ENCODE measurements at regions not wholly inside any gene's neighbourhood (a gene's known extent, or its start where the extent isn't known, plus 50 kb on each side); places are given as distances from the start of the nearest gene placed in this dataset.

- Mint-ChIP-seq H3K27me3 (no peaks in the 10 kb centered on the region), H3K4me3 (peak overlapping the region; percentile 79), H3K36me3 (ENCODE audit: low read depth) (no peaks in the 10 kb centered on the region), H3K9me3 (no peaks in the 10 kb centered on the region), H3K27ac (peak overlapping the region; percentile 86), H3K4me1 (peaks cover 7% of the 10 kb centered on the region)
- ATAC-seq (replicated peaks) = peak; percentile 72
Measured at GRCh38 chr6:168884050-168884645, 369.5 kb downstream of the THBS2 start.

DNA sequence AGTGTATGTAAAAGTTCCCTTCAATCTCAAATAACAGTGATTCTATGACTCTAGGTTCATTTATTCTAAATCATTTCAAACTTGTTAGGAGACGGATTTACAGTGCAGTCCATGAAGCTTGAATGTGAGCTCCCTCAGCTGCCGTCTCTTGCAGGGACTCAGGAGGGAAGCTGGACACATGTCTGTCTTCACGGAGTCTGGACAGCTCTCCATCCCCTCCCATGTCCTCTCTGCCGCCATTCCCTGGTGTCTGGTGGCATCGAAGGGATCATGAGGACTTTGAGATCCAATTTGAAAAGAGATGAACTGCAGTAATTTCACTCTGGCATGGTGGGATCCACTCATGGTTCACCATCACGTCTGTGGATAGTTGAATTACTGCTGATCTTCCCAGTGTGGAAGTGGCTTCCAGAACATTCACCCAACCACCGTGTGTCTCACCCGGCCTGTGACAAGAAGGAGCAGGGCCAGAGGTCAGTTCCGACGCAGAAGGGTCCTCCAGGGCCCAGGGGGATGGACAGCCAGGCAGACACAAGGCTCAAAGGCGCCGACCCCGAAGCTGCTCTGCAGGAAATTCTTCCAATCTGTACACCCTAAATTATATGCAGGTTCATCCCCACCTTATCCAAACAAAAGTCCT is 370.1 kb downstream of the THBS2 start:
- no peak for ATAC-seq (replicated peaks)
- H3K4me1 Mint-ChIP-seq = peaks cover 7% of the 10 kb centered on the region
- H3K27me3 Mint-ChIP-seq = no peaks in the 10 kb centered on the region
- H3K27ac Mint-ChIP-seq = peak overlapping the region; percentile 86
- peak overlapping the region; percentile 79 for H3K4me3 Mint-ChIP-seq
- no peaks in the 10 kb centered on the region for H3K36me3 Mint-ChIP-seq (ENCODE audit: low read depth)
- H3K9me3 Mint-ChIP-seq = no peaks in the 10 kb centered on the region

- Mint-ChIP-seq H3K27me3 (peaks cover 3% of the 10 kb centered on the region), H3K36me3 (ENCODE audit: low read depth) (no peaks in the 10 kb centered on the region), H3K9me3 (no peaks in the 10 kb centered on the region), H3K4me1 (peaks cover 7% of the 10 kb centered on the region), H3K4me3 (no peak overlapping the region), H3K27ac (no peak overlapping the region)
- no peak for ATAC-seq (replicated peaks)
Measured at GRCh38 chr6:168880271-168880670, 373.4 kb downstream of the THBS2 start.

- no peak for ATAC-seq (replicated peaks)
- H3K4me3 Mint-ChIP-seq = no peak overlapping the region
- peaks cover 11% of the 10 kb centered on the region for H3K27me3 Mint-ChIP-seq
- no peaks in the 10 kb centered on the region for H3K9me3 Mint-ChIP-seq
- H3K4me1 Mint-ChIP-seq = no peaks in the 10 kb centered on the region
- H3K27ac Mint-ChIP-seq = no peak overlapping the region
- no peaks in the 10 kb centered on the region for H3K36me3 Mint-ChIP-seq (ENCODE audit: low read depth)
Measured at GRCh38 chr6:168877821-168878282, 375.8 kb downstream of the THBS2 start.

- H3K9me3 Mint-ChIP-seq = no peaks in the 10 kb centered on the region
- no peaks in the 10 kb centered on the region for H3K36me3 Mint-ChIP-seq (ENCODE audit: low read depth)
- H3K27me3 Mint-ChIP-seq = peaks cover 14% of the 10 kb centered on the region
- H3K4me3 Mint-ChIP-seq = no peak overlapping the region
- no peak overlapping the region for H3K27ac Mint-ChIP-seq
- H3K4me1 Mint-ChIP-seq = no peaks in the 10 kb centered on the region
- no peak for ATAC-seq (replicated peaks)
Measured at GRCh38 chr6:168876956-168877355, 376.7 kb downstream of the THBS2 start.

DNA sequence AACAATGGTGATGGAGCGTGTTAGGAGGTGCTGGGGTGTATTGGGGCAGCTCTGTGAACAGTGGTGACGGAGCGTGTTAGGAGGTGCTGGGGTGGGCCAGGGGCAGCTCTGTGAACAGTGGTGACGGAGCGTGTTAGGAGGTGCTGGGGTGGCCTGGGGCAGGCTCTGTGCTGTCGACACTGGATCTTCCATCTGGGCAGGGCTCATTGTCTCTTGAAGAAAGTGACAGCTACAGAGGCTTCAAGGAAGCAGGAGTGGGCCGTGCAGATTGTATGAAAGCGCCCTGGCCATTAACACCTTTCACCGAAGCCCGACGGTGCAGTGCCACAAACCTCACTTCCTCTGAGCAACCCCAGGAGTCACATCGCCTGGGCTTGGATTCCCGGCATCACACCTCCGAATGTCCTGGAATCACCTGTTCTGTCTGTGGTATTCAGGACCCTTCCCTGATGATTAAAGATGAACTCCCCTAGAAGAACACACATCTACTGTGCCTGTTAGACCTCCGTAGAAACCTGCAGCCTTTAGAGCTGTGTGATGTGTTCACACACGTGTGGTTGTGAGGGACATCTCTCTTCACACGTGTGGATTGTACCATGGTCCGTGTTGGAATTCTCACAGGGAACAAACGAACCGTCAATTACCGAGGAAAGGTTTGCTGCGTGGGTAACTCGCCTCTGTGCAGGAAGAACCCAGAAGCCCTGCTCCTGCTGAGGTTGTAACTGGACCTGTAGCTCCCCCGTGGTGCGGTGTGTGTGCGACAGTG is 377.7 kb downstream of the THBS2 start:
- ATAC-seq (replicated peaks) = no peak
- Mint-ChIP-seq H3K4me3 (no peak overlapping the region), H3K9me3 (no peaks in the 10 kb centered on the region), H3K4me1 (no peaks in the 10 kb centered on the region), H3K27ac (no peak overlapping the region), H3K27me3 (peaks cover 18% of the 10 kb centered on the region), H3K36me3 (ENCODE audit: low read depth) (no peaks in the 10 kb centered on the region)

DNA sequence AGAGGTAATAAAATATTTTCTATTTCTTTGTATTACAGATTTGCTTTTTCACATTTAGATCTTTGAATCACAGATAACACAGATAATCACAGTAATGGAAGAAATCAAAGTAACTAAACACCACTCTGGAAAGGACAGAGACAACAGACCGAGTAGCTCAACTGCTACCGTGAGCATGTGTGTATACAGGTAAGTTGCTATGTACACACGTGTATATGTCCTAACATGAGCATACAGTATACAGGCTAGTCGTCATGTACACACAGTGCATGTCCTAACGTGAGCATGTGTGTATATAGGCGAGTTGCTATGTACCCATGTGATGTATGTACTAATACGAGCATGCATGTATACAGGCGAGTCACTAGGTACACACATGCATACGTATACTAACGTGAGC is 379.0 kb downstream of the THBS2 start:
- H3K4me3 Mint-ChIP-seq = no peak overlapping the region
- H3K27ac Mint-ChIP-seq = no peak overlapping the region
- H3K9me3 Mint-ChIP-seq = no peaks in the 10 kb centered on the region
- H3K36me3 Mint-ChIP-seq (ENCODE audit: low read depth) = no peaks in the 10 kb centered on the region
- no peak for ATAC-seq (replicated peaks)
- H3K27me3 Mint-ChIP-seq = peaks cover 18% of the 10 kb centered on the region
- no peaks in the 10 kb centered on the region for H3K4me1 Mint-ChIP-seq

DNA sequence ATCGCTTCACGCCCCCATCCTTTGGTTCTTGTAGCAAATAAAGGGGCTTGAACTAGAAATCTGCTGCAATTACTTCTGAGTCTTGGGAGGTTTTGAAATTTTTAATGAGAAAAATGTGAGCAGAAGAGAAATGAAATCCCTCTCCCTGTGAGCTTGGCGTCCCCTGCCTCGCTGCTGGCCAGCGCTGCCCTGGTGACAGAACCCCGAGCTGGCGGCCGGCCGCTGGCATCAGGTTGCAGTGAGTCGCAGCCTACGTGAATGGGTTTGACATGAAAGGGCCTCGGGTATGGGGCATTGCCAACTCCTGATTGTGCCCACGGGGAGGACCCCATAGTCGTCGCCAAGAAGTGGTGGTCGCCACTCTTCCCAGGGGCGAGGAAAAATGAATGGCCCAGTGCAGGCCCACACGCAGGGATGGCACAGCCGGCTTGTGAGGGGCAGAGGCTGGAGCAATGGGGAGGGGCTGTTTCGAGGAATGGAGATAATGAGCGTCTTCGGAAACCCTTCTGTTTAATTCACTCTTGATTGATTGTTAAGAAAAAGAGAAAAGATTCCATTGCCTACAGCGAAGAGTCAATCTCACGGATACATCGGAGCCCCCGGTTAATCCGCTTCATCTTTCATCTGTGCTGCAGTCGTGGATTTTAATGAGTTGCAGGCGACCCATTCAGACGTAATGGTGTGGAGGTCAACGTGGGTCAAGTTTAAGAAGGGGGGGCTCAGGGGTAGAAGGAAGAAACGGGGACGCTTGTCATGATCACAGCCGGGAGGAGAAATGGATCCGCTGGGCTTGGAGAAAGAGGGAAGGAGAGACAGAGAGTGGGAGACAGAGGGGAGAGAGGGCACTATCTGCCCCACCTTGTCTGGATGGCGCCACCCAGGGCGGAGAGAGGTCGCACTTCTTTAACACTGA is 380.1 kb downstream of the THBS2 start:
- H3K27me3 Mint-ChIP-seq = peaks cover 18% of the 10 kb centered on the region
- no peaks in the 10 kb centered on the region for H3K36me3 Mint-ChIP-seq (ENCODE audit: low read depth)
- H3K4me3 Mint-ChIP-seq = no peak overlapping the region
- no peaks in the 10 kb centered on the region for H3K9me3 Mint-ChIP-seq
- no peak for ATAC-seq (replicated peaks)
- H3K27ac Mint-ChIP-seq = no peak overlapping the region
- no peaks in the 10 kb centered on the region for H3K4me1 Mint-ChIP-seq

DNA sequence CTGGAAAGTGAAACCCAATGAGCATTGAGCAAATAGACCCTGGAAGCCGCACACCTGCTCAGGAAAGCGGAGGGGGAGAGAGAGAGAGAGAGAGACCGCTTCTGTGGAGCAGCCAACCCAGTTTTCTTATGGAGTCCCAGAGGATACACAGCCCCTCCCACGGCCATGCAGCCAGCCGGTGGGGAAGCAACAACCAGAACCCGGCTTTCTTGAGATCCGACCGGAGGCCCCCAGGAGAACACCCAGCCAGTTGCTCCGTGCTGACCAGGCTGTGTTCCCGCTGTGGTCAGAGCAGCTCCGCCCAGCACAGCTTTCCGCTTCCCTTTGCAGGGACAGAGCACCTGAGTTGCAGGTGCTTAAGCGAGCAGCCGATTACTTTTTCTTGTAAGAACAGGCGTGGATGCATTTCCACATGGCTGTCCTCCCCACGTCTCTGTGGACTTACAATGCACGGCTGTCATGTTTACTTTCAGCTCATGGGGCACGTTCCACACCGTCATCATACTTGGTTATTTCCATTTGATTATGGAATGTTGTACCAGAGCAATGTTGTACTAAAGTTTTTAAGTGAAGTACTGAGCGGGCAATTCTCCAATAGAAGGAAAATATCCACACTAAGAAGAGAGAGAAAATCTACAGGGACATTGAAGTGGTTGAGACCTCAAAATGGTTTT is 381.9 kb downstream of the THBS2 start:
- Mint-ChIP-seq H3K4me1 (no peaks in the 10 kb centered on the region), H3K36me3 (ENCODE audit: low read depth) (no peaks in the 10 kb centered on the region), H3K4me3 (no peak overlapping the region), H3K27me3 (peaks cover 18% of the 10 kb centered on the region), H3K9me3 (no peaks in the 10 kb centered on the region), H3K27ac (no peak overlapping the region)
- no peak for ATAC-seq (replicated peaks)

DNA sequence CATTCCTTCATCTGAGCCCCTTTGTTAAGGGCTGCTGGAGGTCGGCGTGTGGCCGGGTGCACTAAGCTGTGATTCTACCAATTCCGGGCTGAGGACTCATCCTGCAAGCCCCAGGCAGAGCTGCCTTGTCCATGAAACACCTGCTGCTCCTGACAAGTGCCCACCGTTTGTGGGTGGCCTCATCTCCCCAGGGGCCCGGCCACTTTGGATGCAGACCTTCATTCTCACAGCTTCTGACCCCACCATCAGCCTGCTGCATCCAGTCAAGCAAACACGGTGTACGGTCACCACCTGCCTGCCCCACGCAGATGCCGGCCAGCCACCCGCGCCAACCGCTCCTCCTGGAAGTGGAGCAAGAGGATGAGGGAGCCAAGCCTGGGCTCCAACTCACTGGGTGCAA is 382.7 kb downstream of the THBS2 start:
- ATAC-seq (replicated peaks) = no peak
- Mint-ChIP-seq H3K9me3 (no peaks in the 10 kb centered on the region), H3K4me3 (no peak overlapping the region), H3K27ac (no peak overlapping the region), H3K27me3 (peaks cover 18% of the 10 kb centered on the region), H3K4me1 (no peaks in the 10 kb centered on the region), H3K36me3 (ENCODE audit: low read depth) (no peaks in the 10 kb centered on the region)

DNA sequence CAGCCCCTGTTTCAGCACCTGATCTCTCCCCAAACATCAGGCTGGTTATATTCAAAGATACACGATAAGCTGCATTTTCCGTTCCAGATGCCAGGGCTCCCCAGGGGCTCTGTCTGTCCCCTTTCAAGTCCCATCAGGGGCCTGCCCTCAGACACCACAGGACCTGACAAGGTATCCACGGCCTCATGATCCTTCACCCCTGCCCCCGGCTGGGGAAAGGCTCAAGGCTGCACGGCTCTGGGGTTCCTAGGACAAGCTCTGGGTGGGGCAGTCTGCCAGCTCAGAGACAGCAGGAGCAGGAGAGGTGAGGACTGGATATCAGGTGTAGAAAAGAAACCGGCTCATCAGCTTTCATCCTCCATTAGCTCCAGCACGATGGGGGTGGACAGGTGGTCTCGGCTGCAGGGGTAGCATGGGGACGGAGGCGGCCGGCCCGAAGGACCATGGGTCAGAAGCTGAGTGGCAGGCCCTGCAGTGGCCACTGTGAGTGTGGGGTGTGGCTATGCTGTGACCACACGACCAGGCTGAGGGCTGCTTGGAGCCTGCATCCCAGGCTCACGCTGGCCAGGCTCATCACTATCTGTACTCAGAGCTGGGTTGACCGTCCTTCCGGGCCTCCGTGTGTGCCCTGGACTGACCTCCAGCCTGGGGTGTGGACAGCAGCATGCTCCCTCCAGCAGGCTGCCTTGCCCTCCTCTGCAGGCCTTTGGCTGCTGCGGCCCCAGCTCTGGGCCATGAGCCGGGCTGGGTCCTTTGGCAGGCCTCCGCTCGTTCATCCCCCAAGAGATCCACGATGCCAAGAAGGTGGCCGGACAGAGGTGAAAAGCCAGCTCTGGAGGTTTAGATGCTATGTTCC is 386.2 kb downstream of the THBS2 start:
- Mint-ChIP-seq H3K4me3 (no peak overlapping the region), H3K4me1 (no peaks in the 10 kb centered on the region), H3K9me3 (no peaks in the 10 kb centered on the region), H3K27me3 (peaks cover 7% of the 10 kb centered on the region), H3K27ac (no peak overlapping the region), H3K36me3 (ENCODE audit: low read depth) (no peaks in the 10 kb centered on the region)
- no peak for ATAC-seq (replicated peaks)

DNA sequence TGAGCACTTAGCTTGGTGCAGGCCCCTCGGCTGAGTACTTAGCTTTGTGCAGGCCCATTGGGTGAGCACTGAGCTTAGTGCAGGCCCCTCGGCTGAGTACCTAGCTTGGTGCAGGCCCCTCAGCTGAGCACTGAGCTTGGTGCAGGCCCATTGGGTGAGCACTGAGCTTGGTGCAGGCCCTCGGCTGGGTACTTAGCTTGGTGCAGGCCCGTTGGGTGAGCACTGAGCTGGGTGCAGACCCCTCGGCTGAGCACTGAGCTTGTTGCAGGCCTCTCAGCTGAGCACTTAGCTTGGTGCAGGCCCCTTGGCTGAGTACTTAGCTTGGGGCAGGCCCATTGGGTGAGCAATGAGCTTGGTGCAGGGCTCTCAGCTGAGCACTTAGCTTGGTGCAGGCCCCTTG is 387.1 kb downstream of the THBS2 start:
- Mint-ChIP-seq H3K9me3 (no peaks in the 10 kb centered on the region), H3K36me3 (ENCODE audit: low read depth) (no peaks in the 10 kb centered on the region), H3K4me3 (no peak overlapping the region), H3K27ac (no peak overlapping the region), H3K27me3 (peaks cover 2% of the 10 kb centered on the region), H3K4me1 (no peaks in the 10 kb centered on the region)
- peak; percentile 12 for ATAC-seq (replicated peaks)

- Mint-ChIP-seq H3K9me3 (no peaks in the 10 kb centered on the region), H3K36me3 (ENCODE audit: low read depth) (no peaks in the 10 kb centered on the region), H3K27ac (no peak overlapping the region), H3K27me3 (peaks cover 2% of the 10 kb centered on the region), H3K4me1 (no peaks in the 10 kb centered on the region), H3K4me3 (no peak overlapping the region)
- ATAC-seq (replicated peaks) = no peak
Measured at GRCh38 chr6:168865522-168865921, 388.1 kb downstream of the THBS2 start.
